ENCODE measurements at regions not wholly inside any gene's neighbourhood (a gene's known extent, or its start where the extent isn't known, plus 50 kb on each side); places are given as distances from the start of the nearest gene placed in this dataset.

DNA sequence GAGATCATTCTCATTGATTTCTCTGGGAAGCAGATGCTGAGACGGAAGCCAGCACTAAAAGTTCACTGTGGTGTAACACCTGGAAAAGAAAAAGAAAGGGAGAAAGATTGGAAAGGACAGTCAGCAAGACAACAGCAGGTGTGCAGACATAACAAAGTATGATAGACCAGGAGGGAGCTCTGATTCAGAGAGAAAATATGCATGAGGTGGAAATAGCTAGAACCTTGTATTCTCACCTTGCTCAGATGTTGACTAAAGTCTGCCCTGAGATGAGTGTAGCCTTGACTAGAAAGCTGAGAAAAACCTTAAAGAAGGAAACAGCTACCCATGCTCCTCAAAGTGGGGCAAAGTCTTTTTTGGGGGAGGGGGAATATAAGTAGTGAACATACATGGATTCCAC lies 1711.8 kb downstream of the EFNB2 start:
- no peak for TF ChIP-seq ZNF629 (tag by site-specific recombination; IDR thresholded peaks at IDR 0.05)
- no peak for TF ChIP-seq ZNF544 (tag by site-specific recombination; IDR thresholded peaks at IDR 0.05)
- no peak for TF ChIP-seq ZFP37 (tag by site-specific recombination; IDR thresholded peaks at IDR 0.05)
- TF ChIP-seq SALL2 (tag by site-specific recombination; IDR thresholded peaks at IDR 0.05; ENCODE audit: borderline replicate concordance): no peak
- no peak for TF ChIP-seq ZNF23 (tag by site-specific recombination; IDR thresholded peaks at IDR 0.05; ENCODE audit: borderline replicate concordance)
- TF ChIP-seq ZNF785 (tag by site-specific recombination; IDR thresholded peaks at IDR 0.05): no peak
- TF ChIP-seq, protein P1, sequence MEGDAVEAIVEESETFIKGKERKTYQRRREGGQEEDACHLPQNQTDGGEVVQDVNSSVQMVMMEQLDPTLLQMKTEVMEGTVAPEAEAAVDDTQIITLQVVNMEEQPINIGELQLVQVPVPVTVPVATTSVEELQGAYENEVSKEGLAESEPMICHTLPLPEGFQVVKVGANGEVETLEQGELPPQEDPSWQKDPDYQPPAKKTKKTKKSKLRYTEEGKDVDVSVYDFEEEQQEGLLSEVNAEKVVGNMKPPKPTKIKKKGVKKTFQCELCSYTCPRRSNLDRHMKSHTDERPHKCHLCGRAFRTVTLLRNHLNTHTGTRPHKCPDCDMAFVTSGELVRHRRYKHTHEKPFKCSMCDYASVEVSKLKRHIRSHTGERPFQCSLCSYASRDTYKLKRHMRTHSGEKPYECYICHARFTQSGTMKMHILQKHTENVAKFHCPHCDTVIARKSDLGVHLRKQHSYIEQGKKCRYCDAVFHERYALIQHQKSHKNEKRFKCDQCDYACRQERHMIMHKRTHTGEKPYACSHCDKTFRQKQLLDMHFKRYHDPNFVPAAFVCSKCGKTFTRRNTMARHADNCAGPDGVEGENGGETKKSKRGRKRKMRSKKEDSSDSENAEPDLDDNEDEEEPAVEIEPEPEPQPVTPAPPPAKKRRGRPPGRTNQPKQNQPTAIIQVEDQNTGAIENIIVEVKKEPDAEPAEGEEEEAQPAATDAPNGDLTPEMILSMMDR (tag by site-specific recombination; IDR thresholded peaks at IDR 0.05): no peak
- TF ChIP-seq PBX3 (CRISPR knock-in tag; IDR thresholded peaks at IDR 0.05): no peak
- TF ChIP-seq ZBTB21 (tag by site-specific recombination; IDR thresholded peaks at IDR 0.05): no peak
- TF ChIP-seq ZNF664 (tag by site-specific recombination; IDR thresholded peaks at IDR 0.05): no peak
- TF ChIP-seq, protein P2, sequence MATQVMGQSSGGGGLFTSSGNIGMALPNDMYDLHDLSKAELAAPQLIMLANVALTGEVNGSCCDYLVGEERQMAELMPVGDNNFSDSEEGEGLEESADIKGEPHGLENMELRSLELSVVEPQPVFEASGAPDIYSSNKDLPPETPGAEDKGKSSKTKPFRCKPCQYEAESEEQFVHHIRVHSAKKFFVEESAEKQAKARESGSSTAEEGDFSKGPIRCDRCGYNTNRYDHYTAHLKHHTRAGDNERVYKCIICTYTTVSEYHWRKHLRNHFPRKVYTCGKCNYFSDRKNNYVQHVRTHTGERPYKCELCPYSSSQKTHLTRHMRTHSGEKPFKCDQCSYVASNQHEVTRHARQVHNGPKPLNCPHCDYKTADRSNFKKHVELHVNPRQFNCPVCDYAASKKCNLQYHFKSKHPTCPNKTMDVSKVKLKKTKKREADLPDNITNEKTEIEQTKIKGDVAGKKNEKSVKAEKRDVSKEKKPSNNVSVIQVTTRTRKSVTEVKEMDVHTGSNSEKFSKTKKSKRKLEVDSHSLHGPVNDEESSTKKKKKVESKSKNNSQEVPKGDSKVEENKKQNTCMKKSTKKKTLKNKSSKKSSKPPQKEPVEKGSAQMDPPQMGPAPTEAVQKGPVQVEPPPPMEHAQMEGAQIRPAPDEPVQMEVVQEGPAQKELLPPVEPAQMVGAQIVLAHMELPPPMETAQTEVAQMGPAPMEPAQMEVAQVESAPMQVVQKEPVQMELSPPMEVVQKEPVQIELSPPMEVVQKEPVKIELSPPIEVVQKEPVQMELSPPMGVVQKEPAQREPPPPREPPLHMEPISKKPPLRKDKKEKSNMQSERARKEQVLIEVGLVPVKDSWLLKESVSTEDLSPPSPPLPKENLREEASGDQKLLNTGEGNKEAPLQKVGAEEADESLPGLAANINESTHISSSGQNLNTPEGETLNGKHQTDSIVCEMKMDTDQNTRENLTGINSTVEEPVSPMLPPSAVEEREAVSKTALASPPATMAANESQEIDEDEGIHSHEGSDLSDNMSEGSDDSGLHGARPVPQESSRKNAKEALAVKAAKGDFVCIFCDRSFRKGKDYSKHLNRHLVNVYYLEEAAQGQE (tag by site-specific recombination; IDR thresholded peaks at IDR 0.05): no peak
- TF ChIP-seq ZNF133 (tag by site-specific recombination; IDR thresholded peaks at IDR 0.05): no peak
